Neutrophil (primary cell): ENCODE measurements at regions not wholly inside any gene's neighbourhood (a gene's known extent, or its start where the extent isn't known, plus 50 kb on each side); places are given as distances from the start of the nearest gene placed in this dataset.

Experiments
- H3K27ac ChIP-seq: fragments of 200-600 bp; sonication (generic); 2 replicates; pipeline ENCODE4 v1.5.1; 2016; ENCODE audit warnings: mild to moderate bottlenecking, moderate library complexity
- H3K27me3 ChIP-seq: fragments of 200-600 bp; sonication (generic); 2 replicates; pipeline ENCODE4 v1.6.0; 2016; ENCODE audit warnings: mild to moderate bottlenecking
- H3K36me3 ChIP-seq: fragments of 200-600 bp; sonication (generic); 2 replicates; pipeline ENCODE4 v1.5.1; 2017
- H3K4me1 ChIP-seq, 2 experiments: fragments of 200-600 bp in 1 of 2; sonication (generic) in 1 of 2; 1 replicate in 1 of 2; 2 replicates in 1 of 2; pipeline versions ENCODE4 v1.5.1 to v1.6.1; 2013 to 2016; ENCODE audit warnings: low read depth in 1 of 2, low read length in 1 of 2, mild to moderate bottlenecking in 1 of 2, moderate library complexity in 1 of 2; ENCODE audit not compliant: control insufficient read depth in 1 of 2, insufficient read depth in 1 of 2
- H3K4me3 ChIP-seq, 2 experiments: fragments of 200-600 bp in 1 of 2; sonication (generic) in 1 of 2; 1 replicate in 1 of 2; 2 replicates in 1 of 2; pipeline ENCODE4 v1.5.1; 2013 to 2016; ENCODE audit warnings: low read depth in 1 of 2, low read length in 1 of 2, mild to moderate bottlenecking in 1 of 2, moderate library complexity in 1 of 2
- H3K9me3 ChIP-seq: fragments of 200-600 bp; sonication (generic); 2 replicates; pipeline ENCODE4 v1.5.1; 2016
- CTCF ChIP-seq: fragments of 200-600 bp; sonication (generic); IDR thresholded peaks from 2 replicates; pipeline ENCODE4 v1.5.1; 2016; ENCODE audit warnings: antibody characterized with exemption

DNA sequence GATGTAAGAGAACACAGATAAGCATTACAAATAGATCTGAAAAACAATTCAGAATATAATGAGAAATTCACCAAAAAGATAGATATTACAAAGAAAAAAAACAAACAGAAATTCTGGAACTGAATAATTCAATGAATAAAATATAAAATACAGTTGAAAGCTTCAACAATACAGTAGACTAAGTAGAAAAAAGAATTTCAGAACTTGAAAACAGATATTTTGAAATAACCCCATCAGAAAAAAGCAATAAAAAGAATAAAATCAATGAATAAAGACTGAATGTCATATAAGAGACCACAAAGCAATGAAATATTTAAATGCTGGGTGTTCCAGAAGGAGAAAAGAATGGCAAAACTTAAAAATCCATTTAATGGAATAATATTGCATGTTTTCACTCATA is 611.4 kb upstream of the GHITM start:
- TF ChIP-seq CTCF, result no peak
- Histone ChIP-seq H3K27me3 (no peaks in the 10 kb centered on the region), H3K4me1 (no peaks in the 10 kb centered on the region), H3K9me3 (no peaks in the 10 kb centered on the region), H3K4me3 (no peak overlapping the region), H3K27ac (no peak overlapping the region), H3K36me3 (no peaks in the 10 kb centered on the region)

DNA sequence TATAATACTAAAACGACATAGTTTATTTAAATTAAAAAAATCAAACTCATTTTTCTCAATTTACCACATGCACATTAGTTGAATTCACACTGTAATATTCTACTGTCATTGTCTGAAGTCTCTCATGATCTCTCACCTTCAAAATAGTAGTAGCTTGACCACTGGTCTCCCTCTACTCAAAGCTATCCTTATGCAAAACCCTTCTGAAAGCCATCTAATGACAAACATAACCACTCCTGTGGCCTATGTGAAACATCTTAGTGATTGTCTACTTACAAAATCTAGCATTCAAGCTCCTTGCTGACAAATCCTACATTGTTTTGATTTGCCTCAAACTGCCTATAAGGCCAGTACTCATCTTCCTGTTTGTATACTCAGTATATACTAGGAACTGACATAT is 606.0 kb upstream of the GHITM start:
- H3K27ac ChIP-seq, result no peak overlapping the region
- no peaks in the 10 kb centered on the region for H3K36me3 ChIP-seq
- no peak for TF ChIP-seq CTCF
- no peaks in the 10 kb centered on the region for H3K27me3 ChIP-seq
- H3K4me3 ChIP-seq, result no peak overlapping the region
- no peaks in the 10 kb centered on the region for H3K4me1 ChIP-seq
- H3K9me3 ChIP-seq, result no peaks in the 10 kb centered on the region

DNA sequence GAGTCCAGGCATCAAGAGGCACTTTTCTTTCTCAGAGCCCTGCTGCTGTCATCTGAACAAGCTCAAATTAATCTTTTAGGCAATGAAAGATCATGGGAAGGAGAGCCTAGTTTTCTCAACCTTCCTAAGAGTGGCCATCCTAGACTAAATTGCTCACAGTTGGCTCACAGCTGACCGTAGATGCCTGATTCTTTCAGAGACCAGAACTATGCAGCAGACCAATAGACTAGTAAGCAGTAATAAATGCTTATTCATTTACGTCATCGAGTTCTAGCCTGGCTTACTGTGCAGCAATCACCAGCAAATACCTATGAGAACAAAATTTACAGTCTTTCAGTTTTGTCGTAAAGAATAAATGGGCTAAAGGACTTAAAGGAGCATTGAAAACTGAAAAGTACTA is 602.9 kb upstream of the GHITM start:
- Histone ChIP-seq H3K27me3 (no peaks in the 10 kb centered on the region), H3K36me3 (no peaks in the 10 kb centered on the region), H3K4me3 (no peak overlapping the region), H3K27ac (no peak overlapping the region), H3K4me1 (no peaks in the 10 kb centered on the region), H3K9me3 (no peaks in the 10 kb centered on the region)
- TF ChIP-seq CTCF, result no peak

DNA sequence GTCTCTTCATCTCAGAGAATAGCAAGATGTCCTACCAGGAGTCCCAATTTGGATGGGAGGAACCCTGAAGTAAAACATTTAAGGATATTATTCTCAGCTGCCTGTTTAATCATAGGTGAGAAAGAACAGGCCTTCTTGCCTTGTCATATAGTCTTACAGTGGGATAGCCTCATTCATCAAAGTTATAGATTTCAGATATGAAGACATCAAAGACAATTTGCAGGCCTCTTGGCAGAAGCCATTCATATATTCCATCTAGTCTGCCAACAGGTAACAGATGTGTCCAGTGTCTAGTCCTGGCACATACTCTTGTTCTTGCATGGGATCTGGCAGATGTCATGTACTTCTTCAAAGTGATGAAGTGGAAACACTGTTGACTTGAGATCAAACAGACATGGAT is 601.3 kb upstream of the GHITM start:
- no peak for TF ChIP-seq CTCF
- H3K4me3 ChIP-seq, result no peak overlapping the region
- no peaks in the 10 kb centered on the region for H3K9me3 ChIP-seq
- no peaks in the 10 kb centered on the region for H3K4me1 ChIP-seq
- H3K27ac ChIP-seq, result no peak overlapping the region
- H3K36me3 ChIP-seq, result no peaks in the 10 kb centered on the region
- H3K27me3 ChIP-seq, result no peaks in the 10 kb centered on the region

GRCh38 chr10:83539528-83540308 is 599.6 kb upstream of the GHITM start:
- no peak for TF ChIP-seq CTCF
- H3K27ac ChIP-seq, result no peak overlapping the region
- H3K9me3 ChIP-seq, result no peaks in the 10 kb centered on the region
- no peaks in the 10 kb centered on the region for H3K36me3 ChIP-seq
- no peak overlapping the region for H3K4me3 ChIP-seq
- H3K4me1 ChIP-seq, result no peaks in the 10 kb centered on the region
- no peaks in the 10 kb centered on the region for H3K27me3 ChIP-seq
